WTC11 (cell line): ENCODE measurements at regions not wholly inside any gene's neighbourhood (a gene's known extent, or its start where the extent isn't known, plus 50 kb on each side); places are given as distances from the start of the nearest gene placed in this dataset.
"Not testable (repeated sequence)": the region's sequence is repeated elsewhere in the genome, so short reads cannot be mapped to it uniquely, and the experiment has no call there.

Source experiments
- ATAC-seq: fragments of 200-7000 bp; cut with Tn5 transposase; 2 replicates; pipeline ENCODE4 v1.10.0; 2021; ENCODE audit warnings: mild to moderate bottlenecking, moderate library complexity
- CTCF ChIA-PET: fragments of 300-600 bp; sonication (Branson Sonifier 250); formaldehyde crosslinking; loops from one replicate; lab custom pipeline; 2021; ENCODE audit warnings: antibody characterized with exemption; lab: Charles Lee
- POLR2A ChIA-PET: fragments of 350-600 bp; sonication (Branson Sonifier 250); formaldehyde crosslinking; loops from one replicate; lab custom pipeline; 2021; ENCODE audit warnings: antibody characterized with exemption; lab: Charles Lee
- DNase-seq: peaks from one replicate; pipeline ENCODE4 v3.0.0; 2021; ENCODE audit warnings: low spot score
- H3K27ac Mint-ChIP-seq: 2 replicates; pipeline ENCODE4 v1.8.0; 2021; ENCODE audit warnings: mixed read lengths
- H3K27me3 Mint-ChIP-seq: 2 replicates; pipeline ENCODE4 v1.8.0; 2021; ENCODE audit warnings: low read depth, mild to moderate bottlenecking, moderate library complexity, mixed read lengths
- H3K36me3 Mint-ChIP-seq: 2 replicates; pipeline ENCODE4 v1.8.0; 2021; ENCODE audit warnings: mixed read lengths
- H3K4me1 Mint-ChIP-seq: 2 replicates; pipeline ENCODE4 v1.8.0; 2022; ENCODE audit warnings: mixed read lengths
- H3K4me3 Mint-ChIP-seq: 2 replicates; pipeline ENCODE4 v1.8.0; 2021; ENCODE audit warnings: mild to moderate bottlenecking, moderate library complexity, mixed read lengths
- H3K9me3 Mint-ChIP-seq: 2 replicates; pipeline ENCODE4 v1.8.0; 2021; ENCODE audit warnings: mixed read lengths
- ARID4B ChIP-seq: sonication (generic); formaldehyde crosslinking; IDR thresholded peaks from 2 replicates; pipeline ENCODE4 v1.8.0; 2023; ENCODE audit warnings: missing genetic modification reagents, mild to moderate bottlenecking, borderline replicate concordance
- CTCF ChIP-seq: fragments of 200-600 bp; IDR thresholded peaks from 2 replicates; pipeline ENCODE4 v1.8.0; 2022; ENCODE audit warnings: antibody characterized with exemption
- E2F1 ChIP-seq: sonication (generic); formaldehyde crosslinking; IDR thresholded peaks from 2 replicates; pipeline ENCODE4 v1.8.0; 2022; ENCODE audit warnings: mild to moderate bottlenecking, missing genetic modification reagents
- ERG ChIP-seq: fragments of 250-450 bp; sonication (Bioruptor Pico); IDR thresholded peaks from 2 replicates; pipeline ENCODE4 v1.8.0; 2021; ENCODE audit warnings: mild to moderate bottlenecking
- ESRRA ChIP-seq: sonication (generic); formaldehyde crosslinking; IDR thresholded peaks from 2 replicates; pipeline ENCODE4 v1.8.1; 2022; ENCODE audit warnings: mild to moderate bottlenecking, missing genetic modification reagents, borderline replicate concordance
- FOXP4 ChIP-seq: sonication (generic); formaldehyde crosslinking; IDR thresholded peaks from 2 replicates; pipeline ENCODE4 v1.8.0; 2022; ENCODE audit warnings: mild to moderate bottlenecking, missing genetic modification reagents
- GRHL2 ChIP-seq: fragments of 250-450 bp; sonication (Bioruptor Pico); IDR thresholded peaks from 2 replicates; pipeline ENCODE4 v1.8.0; 2022; ENCODE audit warnings: mild to moderate bottlenecking, moderate library complexity; ENCODE audit not compliant: insufficient replicate concordance, severe bottlenecking
- HMGXB4 ChIP-seq: sonication (generic); formaldehyde crosslinking; IDR thresholded peaks from 2 replicates; pipeline ENCODE4 v1.8.1; 2023; ENCODE audit warnings: mild to moderate bottlenecking, moderate library complexity, missing genetic modification reagents
- NFE2L1 ChIP-seq: sonication (generic); formaldehyde crosslinking; IDR thresholded peaks from 2 replicates; pipeline ENCODE4 v1.8.1; 2023; ENCODE audit warnings: missing genetic modification reagents
- NR1H2 ChIP-seq: sonication (generic); formaldehyde crosslinking; IDR thresholded peaks from 2 replicates; pipeline ENCODE4 v1.9.0; 2021; ENCODE audit warnings: mild to moderate bottlenecking, moderate library complexity, missing genetic modification reagents
- RELA ChIP-seq: sonication (generic); formaldehyde crosslinking; IDR thresholded peaks from 2 replicates; pipeline ENCODE4 v1.8.1; 2022; ENCODE audit warnings: missing genetic modification reagents, mild to moderate bottlenecking, borderline replicate concordance
- SMAD3 ChIP-seq: sonication (generic); formaldehyde crosslinking; IDR thresholded peaks from 2 replicates; pipeline ENCODE4 v1.8.0; 2022; ENCODE audit warnings: missing genetic modification reagents, mild to moderate bottlenecking, borderline replicate concordance
- TP53 ChIP-seq: sonication (generic); formaldehyde crosslinking; IDR thresholded peaks from 2 replicates; pipeline ENCODE4 v1.8.1; 2023; ENCODE audit warnings: mild to moderate bottlenecking, missing genetic modification reagents
- USF1 ChIP-seq: sonication (generic); formaldehyde crosslinking; IDR thresholded peaks from 2 replicates; pipeline ENCODE4 v1.8.0; 2022; ENCODE audit warnings: mild to moderate bottlenecking, missing genetic modification reagents
- ZNF317 ChIP-seq: sonication (generic); formaldehyde crosslinking; IDR thresholded peaks from 2 replicates; pipeline ENCODE4 v1.8.1; 2023; ENCODE audit warnings: low read depth, mild to moderate bottlenecking, moderate library complexity, missing genetic modification reagents, borderline replicate concordance

- DNase-seq: no peak
- ATAC-seq: no peak
- no peaks in the 10 kb centered on the region for H3K27me3 Mint-ChIP-seq
- H3K4me1 Mint-ChIP-seq: no peaks in the 10 kb centered on the region
- H3K9me3 Mint-ChIP-seq: no peaks in the 10 kb centered on the region
- CTCF ChIA-PET: no interaction called here
- no peak for TF ChIP-seq RELA
- TF ChIP-seq NR1H2 (CRISPR knock-in tag): no peak
- POLR2A ChIA-PET: no interaction called here
- H3K27ac Mint-ChIP-seq: no peak overlapping the region
- H3K36me3 Mint-ChIP-seq: no peaks in the 10 kb centered on the region
- H3K4me3 Mint-ChIP-seq: no peak overlapping the region
Measured at GRCh38 chr4:116272336-116272735, 813.0 kb downstream of the TRAM1L1 start.

GRCh38 chr4:116260931-116261330 lies 824.4 kb downstream of the TRAM1L1 start:
- POLR2A ChIA-PET, DNase-seq: not testable (repeated sequence)

GRCh38 chr4:116244771-116245170 lies 840.6 kb downstream of the TRAM1L1 start:
- H3K27ac Mint-ChIP-seq: no peak overlapping the region
- H3K4me3 Mint-ChIP-seq: no peak overlapping the region
- no peak for ATAC-seq
- H3K36me3 Mint-ChIP-seq: no peaks in the 10 kb centered on the region
- POLR2A ChIA-PET: no interaction called here
- TF ChIP-seq ARID4B (CRISPR knock-in tag): no peak
- no peak for TF ChIP-seq ERG
- TF ChIP-seq E2F1 (CRISPR knock-in tag): no peak
- no peak for TF ChIP-seq TP53 (CRISPR knock-in tag)
- TF ChIP-seq FOXP4 (CRISPR knock-in tag): no peak
- no peak for TF ChIP-seq USF1 (CRISPR knock-in tag)
- no peak for TF ChIP-seq SMAD3 (CRISPR knock-in tag)
- TF ChIP-seq ESRRA (CRISPR knock-in tag): no peak
- no peak for TF ChIP-seq HMGXB4
- no peak for TF ChIP-seq GRHL2
- no peak for TF ChIP-seq CTCF
- TF ChIP-seq NFE2L1 (CRISPR knock-in tag): no peak
- no peak for TF ChIP-seq ZNF317 (CRISPR knock-in tag)
- no peaks in the 10 kb centered on the region for H3K4me1 Mint-ChIP-seq
- CTCF ChIA-PET: no interaction called here
- H3K27me3 Mint-ChIP-seq: no peaks in the 10 kb centered on the region
- no peaks in the 10 kb centered on the region for H3K9me3 Mint-ChIP-seq
- no peak for DNase-seq

More at GRCh38 chr4:116260931-116261330, 824.4 kb downstream of the TRAM1L1 start:
- H3K27me3 Mint-ChIP-seq, ATAC-seq, H3K4me3 Mint-ChIP-seq, H3K4me1 Mint-ChIP-seq, H3K27ac Mint-ChIP-seq, CTCF ChIA-PET: not testable (repeated sequence)
- Mint-ChIP-seq H3K9me3 (peaks cover 75% of the 10 kb centered on the region), H3K36me3 (peaks cover 44% of the 10 kb centered on the region)
